EL (cell line): ENCODE measurements at regions not wholly inside any gene's neighbourhood (a gene's known extent, or its start where the extent isn't known, plus 50 kb on each side); places are given as distances from the start of the nearest gene placed in this dataset.

ENCODE experiments used
- DNase-seq: peaks from one replicate; pipeline ENCODE4 v3.0.0-alpha.2; 2016

DNA sequence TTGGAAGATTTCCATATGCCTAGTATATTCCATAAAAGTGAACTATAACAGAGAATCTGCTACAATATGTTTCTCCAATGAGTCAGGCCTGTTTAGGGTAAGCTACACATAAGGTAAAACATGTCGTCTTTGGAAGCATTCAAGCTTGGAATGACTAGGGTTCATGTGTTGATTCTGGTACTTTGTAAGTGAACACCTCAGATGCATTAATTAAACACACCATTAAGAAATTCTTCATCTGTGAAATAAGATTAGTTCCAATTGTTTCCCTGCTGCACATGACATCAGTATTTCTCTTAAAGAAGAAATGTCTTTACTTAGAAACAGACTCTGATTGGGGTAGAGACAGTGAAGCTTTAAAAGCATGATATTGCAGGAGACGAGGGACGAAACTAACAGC is 461.1 kb upstream of the NXPH2 start:
- no peak for DNase-seq

DNA sequence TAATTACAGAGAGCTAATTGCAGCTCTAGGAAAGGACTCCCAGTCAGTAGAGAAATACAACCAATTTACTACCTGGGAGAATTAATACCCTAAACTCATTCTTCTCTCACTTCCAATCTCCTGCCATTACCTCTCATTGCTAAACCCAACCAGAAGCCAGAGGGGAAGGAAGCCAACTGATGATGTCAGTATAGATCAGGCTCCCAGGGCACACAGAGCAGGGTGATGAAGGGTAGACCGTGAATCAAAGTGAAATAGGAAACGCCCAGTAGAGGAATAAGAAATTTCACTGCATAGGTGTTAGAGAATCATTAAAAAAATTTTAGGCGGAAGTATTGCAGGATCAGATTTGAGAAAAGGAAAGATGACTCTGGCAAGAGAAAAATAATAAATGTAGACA is 456.8 kb upstream of the NXPH2 start:
- DNase-seq: no peak

DNA sequence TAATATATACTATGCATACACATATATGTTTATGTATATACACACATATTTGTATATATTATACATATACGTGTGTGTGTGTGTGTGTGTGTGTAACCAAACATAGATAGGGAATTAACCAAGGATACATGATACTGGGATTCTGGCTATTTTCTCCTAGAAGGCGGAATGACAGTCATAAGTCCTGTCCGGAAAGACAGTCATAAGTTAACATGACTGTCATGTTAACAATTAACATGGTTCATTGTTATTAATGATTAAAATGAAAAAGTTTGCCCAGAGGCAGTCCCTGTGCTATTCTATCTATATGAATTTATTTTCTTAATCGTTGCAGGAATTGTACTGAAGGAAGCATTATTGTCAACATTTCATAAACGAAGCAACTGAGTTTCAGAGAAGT is 450.7 kb upstream of the NXPH2 start:
- DNase-seq: no peak

DNA sequence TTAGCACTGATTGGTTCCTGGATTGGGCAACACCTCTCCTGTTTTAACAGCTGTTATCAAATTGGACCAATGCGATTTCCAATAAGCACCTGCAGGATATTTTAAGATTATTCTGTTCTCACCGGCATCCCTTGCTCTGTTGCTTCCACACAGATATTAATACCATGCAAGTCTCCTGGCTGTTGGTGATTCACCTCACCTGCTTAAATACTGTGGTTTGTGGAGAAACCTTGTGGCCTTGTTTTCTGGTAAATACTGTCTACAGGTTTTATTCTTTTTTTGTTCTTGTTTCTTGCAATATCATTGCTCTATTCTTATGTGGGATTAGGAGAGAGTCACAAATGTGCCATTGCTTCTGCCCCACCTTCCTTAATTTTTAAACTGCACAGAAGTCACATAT is 448.1 kb upstream of the NXPH2 start:
- no peak for DNase-seq

DNA sequence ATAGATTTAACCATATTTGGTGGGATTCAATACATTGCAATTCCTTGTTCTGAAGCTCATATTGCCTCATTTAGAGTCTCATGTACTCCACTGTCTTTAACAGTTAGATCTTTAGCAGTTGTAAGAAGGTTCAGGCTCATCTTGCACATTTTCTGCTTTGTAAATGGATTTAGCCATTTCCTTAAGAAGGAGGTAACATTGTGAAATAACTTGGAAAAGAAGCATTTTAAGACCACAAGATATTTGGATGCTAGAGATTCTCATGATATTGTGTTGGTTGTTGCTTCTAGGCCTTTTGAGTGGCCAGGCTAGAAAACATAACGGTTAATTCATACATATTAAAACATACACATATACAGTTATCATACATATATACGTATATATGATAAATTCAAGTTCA is 445.8 kb upstream of the NXPH2 start:
- no peak for DNase-seq

DNA sequence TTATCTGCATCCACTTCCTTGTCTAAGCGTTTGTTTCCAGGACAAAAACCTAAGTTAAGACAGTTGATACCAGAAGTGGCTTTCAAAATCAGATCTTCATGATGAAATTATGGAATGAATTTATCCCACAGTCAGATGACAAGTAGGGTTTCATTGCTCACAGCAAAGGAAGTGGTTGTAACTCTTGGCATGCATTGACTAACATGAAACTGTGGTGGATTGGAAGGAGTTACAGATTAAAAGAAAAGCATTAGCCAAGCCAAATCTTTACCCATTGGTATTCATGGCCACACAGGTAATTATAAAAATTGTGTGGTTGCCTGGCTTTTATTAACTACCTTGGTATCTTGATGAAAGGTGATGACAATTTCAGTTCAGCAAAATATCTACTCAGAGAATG is 438.0 kb upstream of the NXPH2 start:
- no peak for DNase-seq

DNA sequence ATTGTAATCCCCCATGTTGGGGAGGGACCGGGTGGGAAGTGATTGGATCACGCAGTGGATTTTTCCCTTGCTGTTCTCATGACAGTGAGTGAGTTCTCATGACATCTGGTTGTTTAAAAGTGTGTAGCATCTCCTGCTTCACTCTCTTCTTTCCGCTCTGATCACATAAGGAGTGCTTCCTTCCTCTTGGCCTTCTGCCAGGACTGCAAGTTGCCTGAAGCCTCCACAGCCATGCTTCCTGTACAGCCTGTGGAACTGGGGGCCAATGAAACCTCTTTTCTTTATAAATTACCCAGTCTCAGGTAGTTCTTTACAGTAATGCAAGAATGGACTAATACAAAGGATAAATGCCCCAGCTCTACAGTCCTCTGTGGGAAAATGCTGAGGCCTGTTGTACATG is 437.5 kb upstream of the NXPH2 start:
- no peak for DNase-seq

DNA sequence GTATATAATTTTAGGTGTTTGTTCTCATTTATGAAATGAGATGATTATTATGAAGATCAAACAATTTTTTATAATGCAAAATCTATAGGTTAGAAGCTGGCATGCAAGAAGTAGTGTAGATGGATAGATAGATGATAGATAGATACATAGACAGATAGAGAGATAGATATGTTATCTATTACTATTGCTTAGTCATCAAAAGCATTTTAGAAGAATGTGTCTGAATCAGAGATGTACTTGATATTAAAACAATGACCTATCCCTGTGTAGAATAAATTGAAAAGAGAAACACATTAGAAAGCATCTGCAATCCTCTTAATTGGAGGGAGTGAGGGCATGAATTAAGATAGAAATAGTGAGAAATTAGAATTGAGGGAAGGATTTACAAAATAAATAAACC is 436.2 kb upstream of the NXPH2 start:
- no peak for DNase-seq

DNA sequence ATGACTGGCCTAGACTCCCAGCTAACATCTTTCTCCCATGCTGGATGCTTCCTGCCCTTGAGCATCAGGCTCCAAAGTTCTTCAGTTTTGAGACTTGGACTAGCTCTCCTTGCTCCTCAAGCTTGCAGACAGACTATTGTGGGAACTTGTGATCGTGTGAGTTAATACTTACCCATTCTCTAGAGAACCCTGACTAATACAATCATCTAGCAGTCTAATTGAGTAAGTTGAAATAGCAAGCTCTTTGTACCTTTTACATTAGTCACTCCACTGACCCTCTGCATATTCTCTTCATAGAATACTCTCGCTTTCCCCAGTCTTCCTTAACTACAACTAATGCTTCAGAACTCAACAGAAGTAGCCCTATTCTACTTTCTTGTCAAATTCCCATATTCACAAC is 434.6 kb upstream of the NXPH2 start:
- DNase-seq: no peak

DNA sequence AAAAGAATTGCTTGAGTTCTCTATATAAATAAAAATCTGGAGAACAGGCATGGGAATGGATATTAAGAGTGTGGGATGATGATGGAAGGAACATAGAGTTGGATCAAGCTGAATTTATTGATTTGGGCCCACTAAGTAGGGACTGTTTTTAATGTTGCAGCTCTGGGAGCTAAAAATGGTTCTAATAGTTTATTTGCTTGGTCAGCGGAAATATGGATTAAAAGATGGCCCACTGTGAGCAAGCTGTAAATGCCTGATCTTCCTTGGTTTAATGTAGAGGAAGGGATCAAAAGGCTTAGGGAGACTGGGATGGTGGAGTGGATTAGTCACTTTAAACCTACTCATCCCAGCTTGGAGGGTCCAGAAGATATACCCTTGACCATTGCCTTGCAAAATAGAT is 429.4 kb upstream of the NXPH2 start:
- no peak for DNase-seq

DNA sequence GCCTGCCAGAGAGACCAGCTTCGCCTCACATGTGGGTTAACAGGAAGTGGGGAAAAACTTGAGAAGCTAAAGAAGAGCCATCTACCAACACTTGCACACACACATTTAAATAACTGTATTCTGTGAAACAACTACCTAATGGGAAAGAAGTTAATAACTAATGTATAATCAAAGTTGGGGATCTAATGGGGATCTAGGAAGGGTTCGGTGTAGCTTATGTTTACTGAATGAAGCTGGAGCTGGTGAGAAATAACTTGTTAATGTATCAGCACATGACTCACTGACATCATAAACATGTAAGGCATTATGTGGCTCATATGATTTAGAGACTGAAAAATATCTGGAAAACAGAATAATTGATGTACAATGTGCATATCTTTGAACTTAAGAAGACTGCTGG is 421.3 kb upstream of the NXPH2 start:
- no peak for DNase-seq

DNA sequence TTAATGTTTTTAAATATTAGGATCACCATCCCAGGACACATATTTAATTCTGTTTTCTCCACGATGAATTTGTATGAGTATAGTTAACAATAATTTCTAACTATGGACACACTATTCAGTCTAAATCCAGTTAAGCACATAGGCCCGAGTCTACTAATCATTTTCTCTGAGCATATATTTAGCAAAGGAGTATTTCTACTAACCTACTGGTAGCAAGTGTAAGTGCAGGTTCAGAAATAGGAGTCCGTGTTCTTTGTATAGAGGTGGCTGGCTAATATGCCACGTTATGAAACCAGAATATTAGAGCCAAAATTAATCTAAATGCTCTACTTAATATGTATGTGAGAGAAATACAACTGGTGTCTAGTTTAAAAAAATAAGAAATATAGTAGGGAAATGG is 416.6 kb upstream of the NXPH2 start:
- no peak for DNase-seq

DNA sequence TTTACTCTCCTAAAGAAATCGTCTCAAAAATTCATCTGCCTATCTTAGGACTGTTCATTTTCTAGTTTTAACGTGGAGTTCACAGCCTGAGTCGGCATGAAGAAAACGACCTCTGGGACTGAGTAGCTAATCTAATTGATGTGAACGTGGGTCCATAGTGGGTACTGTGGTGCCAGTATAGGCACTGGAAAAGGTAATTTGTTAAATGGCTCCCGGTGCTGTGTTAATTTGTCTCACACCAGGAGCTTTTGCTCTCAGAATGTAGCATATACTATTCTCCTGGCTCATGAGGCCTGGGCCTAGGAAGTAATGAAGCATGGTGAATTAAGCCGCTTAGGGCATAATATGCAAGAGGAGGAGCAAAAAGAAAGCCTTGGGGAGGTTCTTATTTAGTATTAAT is 414.4 kb upstream of the NXPH2 start:
- DNase-seq: no peak

DNA sequence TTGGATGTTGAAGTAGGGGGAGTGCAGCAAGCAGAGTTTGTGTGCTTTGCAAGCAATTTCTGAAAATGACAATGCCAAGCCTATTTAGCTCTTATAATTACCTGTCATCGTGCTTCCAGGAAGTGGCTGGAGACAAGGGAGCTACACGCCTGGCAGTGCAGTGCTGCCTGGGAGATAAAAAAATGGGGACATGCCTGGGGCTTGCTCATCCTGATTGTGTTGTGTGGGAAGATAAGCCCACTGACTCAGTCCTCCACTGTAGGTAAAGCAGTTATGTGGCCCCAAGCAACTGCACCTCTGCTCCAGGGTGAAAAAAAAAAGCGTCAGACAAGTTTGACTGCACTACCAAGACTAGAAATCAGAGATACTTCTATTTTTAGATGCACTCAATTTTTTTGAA is 396.9 kb upstream of the NXPH2 start:
- no peak for DNase-seq

DNA sequence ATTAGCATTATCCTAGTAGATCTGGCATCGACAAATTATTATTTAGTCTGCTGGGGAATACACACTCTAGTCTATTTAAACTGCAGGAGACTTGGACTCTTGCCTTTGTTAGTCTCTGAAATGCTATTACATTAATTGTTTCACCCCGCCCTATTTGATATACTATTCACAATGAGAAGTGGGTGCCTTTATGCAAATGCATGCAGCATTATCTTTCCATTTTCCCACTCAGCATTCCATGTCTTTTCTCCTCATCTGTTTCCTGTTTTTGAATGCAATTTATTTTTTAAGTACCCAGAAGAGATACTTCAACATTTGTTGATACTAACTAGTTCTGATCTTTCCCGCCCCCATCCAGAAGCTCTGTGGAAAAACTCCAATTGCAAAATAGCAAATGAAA is 395.3 kb upstream of the NXPH2 start:
- no peak for DNase-seq

DNA sequence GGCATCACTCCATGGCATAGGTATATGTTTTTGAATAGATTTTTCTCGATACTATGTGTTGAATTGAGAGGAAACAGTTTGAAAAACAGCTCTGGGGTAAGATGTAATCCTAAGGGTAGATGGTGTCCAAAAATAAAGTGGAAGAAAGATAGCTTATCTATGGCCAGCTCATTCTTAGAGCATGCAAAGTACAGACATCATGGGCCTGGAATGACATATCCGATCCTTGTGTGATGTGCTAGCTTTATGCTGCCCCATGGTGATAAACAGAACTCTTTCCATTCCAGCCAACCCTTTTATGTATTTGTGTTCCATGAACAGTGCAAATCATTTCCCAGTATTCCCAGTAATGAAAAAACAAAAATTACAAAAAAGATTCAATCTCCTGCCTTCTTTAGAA is 390.2 kb upstream of the NXPH2 start:
- no peak for DNase-seq

DNA sequence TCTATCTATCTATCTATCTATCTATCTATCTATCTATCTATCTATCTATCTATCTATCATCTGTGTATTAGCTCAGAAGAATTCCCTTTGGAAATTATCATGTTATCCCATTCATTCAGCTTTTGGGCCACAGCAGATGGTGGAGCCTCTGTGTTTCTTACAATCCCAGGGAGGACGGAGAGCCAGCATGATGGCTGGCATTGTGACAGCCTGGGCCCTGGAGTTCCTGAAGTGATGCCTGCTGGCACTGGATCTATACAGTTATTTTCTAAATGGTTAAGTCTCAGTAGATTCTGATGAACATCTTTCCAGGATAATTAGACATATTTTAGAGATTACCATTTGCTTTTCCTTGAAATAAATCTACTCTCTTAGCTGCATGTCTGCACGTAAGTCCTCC is 385.4 kb upstream of the NXPH2 start:
- no peak for DNase-seq

DNA sequence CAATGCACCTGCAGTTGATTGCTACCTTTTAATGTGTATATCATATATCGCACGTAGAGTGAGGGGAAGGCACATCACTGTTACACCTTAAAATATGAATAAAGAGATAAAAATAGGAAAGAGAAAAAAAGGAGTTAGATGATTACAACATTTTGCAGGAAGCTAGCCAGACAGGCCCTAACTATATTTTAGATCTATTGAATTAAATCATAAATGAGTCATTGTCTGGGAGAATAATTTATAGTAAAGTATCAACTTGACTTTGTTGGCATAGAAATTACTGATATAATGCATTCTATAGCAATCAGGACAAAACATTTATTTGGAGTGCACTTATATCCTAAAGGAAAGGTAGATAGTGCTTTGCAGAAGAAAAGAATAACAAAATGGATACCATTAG is 384.9 kb upstream of the NXPH2 start:
- no peak for DNase-seq

DNA sequence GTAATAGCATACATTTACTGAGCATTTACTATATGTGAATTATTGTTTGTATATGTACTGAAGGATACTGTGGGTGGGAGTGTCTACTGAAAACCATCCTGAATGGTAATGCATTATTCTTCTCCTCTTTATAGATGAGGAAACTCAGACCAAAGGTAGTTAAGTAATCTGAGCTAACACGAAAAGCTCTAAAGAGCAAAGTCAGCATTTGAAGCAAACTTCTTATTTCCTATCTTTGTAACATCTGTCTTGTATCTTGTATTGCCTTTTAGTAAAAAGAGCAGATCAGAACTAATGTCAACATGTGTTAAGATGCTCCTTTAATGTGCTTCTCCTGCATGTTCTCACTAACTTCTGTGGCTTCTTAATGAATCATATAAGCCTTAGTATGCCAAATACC is 382.8 kb upstream of the NXPH2 start:
- DNase-seq: no peak

DNA sequence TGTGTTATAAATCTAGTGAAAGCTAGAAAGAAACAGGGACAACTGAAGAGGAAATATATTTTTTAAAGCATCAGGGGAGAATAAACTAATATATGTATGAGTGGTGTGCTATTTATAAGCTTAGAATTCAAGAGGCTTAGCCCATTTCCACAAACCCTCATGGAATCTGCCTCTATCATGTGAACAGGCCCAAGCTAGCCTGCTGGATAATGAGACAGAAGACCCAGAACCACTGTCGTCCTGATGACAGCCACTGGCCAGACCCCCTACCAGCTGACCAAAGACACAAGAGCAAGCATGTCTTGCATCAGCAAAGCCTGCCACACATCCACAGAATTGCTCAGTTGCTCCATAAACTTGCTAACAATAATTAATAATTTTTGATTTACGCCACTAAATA is 382.3 kb upstream of the NXPH2 start:
- DNase-seq: no peak

DNA sequence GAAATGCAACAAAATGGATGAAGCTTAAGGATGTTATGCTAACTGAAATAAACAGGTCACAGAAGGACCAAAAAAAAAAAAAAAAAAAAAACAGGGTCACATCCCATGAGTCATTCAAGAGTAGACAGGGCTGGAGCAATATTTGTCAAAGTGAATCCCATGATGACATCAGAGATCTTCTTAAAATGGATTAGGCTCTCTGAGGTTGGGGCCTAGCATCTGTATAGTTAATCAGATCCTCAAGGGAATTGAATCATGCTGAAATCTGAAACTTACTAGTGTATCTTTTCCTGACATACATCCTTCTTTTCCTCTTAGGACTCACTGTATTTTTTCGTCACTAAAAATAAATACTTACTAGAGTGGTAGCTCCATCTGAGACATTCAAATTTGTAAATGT is 380.6 kb upstream of the NXPH2 start:
- DNase-seq: no peak

DNA sequence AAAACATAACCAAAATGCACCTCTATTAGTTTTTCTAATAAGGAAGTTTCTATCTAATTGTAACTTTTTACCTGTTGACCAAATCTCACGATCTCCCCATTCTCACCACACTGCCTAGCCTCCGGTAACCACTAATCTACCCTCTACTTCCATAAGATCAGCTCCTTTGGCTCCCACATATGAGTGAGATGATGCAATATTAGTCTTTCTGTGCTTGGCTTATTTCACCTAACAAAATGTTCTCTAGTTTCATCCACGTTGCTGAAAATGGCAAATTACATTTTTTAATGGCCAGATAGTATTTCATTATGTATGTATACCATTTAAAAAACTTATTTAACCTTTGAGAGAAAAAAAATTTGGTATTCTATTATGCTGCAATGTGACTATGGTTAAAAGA is 379.0 kb upstream of the NXPH2 start:
- DNase-seq: no peak

DNA sequence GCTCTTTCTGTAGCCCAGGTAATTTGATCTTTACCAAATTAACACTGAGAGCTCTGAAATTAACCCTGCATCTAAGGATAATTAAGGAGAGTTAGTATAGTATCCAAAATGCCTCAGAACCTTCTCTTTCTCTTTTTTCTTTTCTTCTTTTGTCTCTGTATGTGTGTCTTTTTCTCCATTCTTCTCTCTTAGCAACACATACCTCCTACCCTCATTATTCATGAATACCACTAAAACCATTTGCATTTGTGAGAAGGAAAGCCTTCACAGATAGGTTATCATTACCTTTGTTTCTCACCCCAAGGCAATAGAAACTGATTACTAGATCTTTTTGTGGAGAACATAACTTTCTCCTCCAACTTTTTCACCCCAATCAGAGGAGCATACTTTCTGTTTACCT is 376.5 kb upstream of the NXPH2 start:
- DNase-seq: no peak

DNA sequence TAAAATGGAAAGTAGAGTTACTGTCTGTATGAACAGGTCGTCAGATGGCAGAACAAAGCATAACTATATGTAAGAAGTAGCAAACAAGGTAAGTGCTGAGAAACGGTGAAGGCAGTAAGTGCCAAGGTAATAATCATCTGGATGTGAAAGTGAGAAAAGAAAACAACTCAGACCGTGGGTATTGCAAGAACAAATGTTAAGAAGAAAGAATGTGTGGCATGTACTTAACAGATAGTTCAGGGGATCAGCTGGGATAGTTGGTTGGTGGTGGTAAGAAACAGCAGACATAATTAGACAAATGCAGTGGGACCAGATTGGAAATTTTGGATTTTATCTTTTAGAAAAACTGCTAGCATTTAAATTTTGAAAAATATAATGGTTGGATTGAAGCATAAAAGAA is 375.8 kb upstream of the NXPH2 start:
- no peak for DNase-seq

DNA sequence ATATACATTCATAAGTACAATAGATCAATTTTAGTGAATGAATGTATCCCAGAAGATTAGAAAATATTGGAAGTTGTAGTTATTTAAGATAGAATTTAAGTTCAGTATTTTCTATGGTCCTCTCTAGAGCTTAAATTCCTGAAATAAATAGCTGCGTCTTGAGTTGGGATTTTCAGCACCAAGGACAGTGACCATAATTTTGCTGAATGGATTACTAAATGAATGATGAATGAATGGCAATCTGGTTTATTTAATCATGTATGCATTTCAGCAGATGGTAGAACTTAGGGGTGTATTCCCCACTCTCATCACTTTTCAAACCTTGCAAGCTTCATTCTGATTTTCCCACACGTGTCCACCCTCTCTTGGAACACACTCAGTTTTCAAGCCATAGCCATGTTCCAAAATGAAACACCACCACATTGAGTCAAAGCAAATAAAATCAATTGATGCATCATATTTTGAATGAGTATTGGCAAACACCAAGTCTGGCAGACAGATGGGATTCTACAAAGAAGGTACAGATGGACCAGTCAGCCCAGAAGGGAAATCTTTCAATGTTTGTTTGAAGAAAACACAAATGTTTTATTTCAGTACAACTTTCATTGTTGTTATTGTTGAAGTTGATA is 362.2 kb upstream of the NXPH2 start:
- no peak for DNase-seq

DNA sequence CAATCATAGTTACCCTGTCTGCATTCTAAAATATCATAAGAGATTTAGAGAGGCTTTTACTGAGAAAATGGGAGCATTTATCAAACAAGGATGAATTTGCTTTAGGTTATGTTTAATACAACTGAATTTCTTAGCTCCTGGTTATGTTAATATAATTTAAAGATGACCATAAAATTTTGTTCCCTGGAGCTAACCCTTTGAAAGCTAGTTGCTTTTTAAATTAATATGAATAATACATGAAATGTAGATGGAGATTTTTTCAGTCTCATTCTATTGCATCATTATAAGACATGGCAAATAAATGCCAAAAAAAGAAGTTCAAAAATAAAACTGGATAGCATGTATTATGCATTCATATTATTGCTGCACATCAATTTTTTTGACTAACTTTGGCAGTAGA is 344.1 kb upstream of the NXPH2 start:
- no peak for DNase-seq
